H9 (cell line): ENCODE measurements at regions not wholly inside any gene's neighbourhood (a gene's known extent, or its start where the extent isn't known, plus 50 kb on each side); places are given as distances from the start of the nearest gene placed in this dataset.

ENCODE experiments used
- DNase-seq: peaks from one replicate; pipeline ENCODE4 v3.0.0-alpha.2; 2017
- H2AFZ ChIP-seq: one replicate; pipeline ENCODE4 v1.6.1; 2013; ENCODE audit warnings: mild to moderate bottlenecking, low read length, control low read depth, moderate library complexity
- H2AK5ac ChIP-seq: 2 replicates; pipeline ENCODE4 v1.6.1; 2013; ENCODE audit warnings: low read length, control low read depth, mixed read lengths; ENCODE audit not compliant: insufficient read length
- H2BK120ac ChIP-seq: one replicate; pipeline ENCODE4 v1.6.1; 2013; ENCODE audit warnings: low read depth, mild to moderate bottlenecking, low read length, control low read depth, inconsistent platforms; ENCODE audit not compliant: poor library complexity, severe bottlenecking
- H2BK12ac ChIP-seq: 2 replicates; pipeline ENCODE4 v1.6.1; 2013; ENCODE audit warnings: low read length, control low read depth, mixed read lengths, low read depth; ENCODE audit not compliant: insufficient read length
- H2BK15ac ChIP-seq: 2 replicates; pipeline ENCODE4 v1.6.1; 2013; ENCODE audit warnings: low read depth, low read length, control low read depth
- H2BK20ac ChIP-seq: one replicate; pipeline ENCODE4 v1.6.1; 2013; ENCODE audit warnings: low read depth, mild to moderate bottlenecking, low read length, control low read depth, inconsistent platforms; ENCODE audit not compliant: poor library complexity, severe bottlenecking
- H2BK5ac ChIP-seq: 2 replicates; pipeline ENCODE4 v1.6.1; 2013; ENCODE audit warnings: low read length, control low read depth, mixed read lengths; ENCODE audit not compliant: insufficient read length
- H3K14ac ChIP-seq: 2 replicates; pipeline ENCODE4 v1.6.1; 2013; ENCODE audit warnings: low read length, control low read depth; ENCODE audit not compliant: insufficient read depth
- H3K18ac ChIP-seq: 2 replicates; pipeline ENCODE4 v1.6.1; 2013; ENCODE audit warnings: low read depth, mild to moderate bottlenecking, mixed read lengths, low read length, control low read depth; ENCODE audit not compliant: insufficient read length
- H3K23ac ChIP-seq: 2 replicates; pipeline ENCODE4 v1.6.1; 2013; ENCODE audit warnings: low read length, control low read depth, mixed read lengths, low read depth; ENCODE audit not compliant: insufficient read length
- H3K23me2 ChIP-seq: 2 replicates; pipeline ENCODE4 v1.6.1; 2013; ENCODE audit warnings: low read depth, mild to moderate bottlenecking, mixed read lengths, low read length, control low read depth; ENCODE audit not compliant: insufficient read length, poor library complexity, severe bottlenecking
- H3K27ac ChIP-seq: 2 replicates; pipeline ENCODE4 v1.5.1; 2013; ENCODE audit warnings: low read length, control low read depth, mixed read lengths, low read depth; ENCODE audit not compliant: insufficient read length
- H3K27me3 ChIP-seq: 2 replicates; pipeline ENCODE4 v1.6.1; 2013; ENCODE audit warnings: low read length, control low read depth, inconsistent platforms; ENCODE audit not compliant: insufficient read depth
- H3K4ac ChIP-seq: 2 replicates; pipeline ENCODE4 v1.6.1; 2013; ENCODE audit warnings: low read depth, mild to moderate bottlenecking, control low read depth, inconsistent platforms, low read length, moderate library complexity
- H3K4me1 ChIP-seq: 2 replicates; pipeline ENCODE4 v1.6.1; 2013; ENCODE audit warnings: low read length, control low read depth, inconsistent platforms; ENCODE audit not compliant: insufficient read depth
- H3K4me2 ChIP-seq: 2 replicates; pipeline ENCODE4 v1.6.1; 2013; ENCODE audit warnings: low read length, control low read depth, mixed read lengths; ENCODE audit not compliant: insufficient read length, insufficient read depth
- H3K56ac ChIP-seq: 2 replicates; pipeline ENCODE4 v1.6.1; 2013; ENCODE audit warnings: low read depth, mild to moderate bottlenecking, mixed read lengths, low read length, control low read depth; ENCODE audit not compliant: insufficient read length
- H3K79me1 ChIP-seq: 2 replicates; pipeline ENCODE4 v1.6.1; 2013; ENCODE audit warnings: low read depth, mild to moderate bottlenecking, moderate library complexity, low read length, control low read depth, inconsistent platforms; ENCODE audit not compliant: insufficient read depth, poor library complexity, severe bottlenecking
- H3K79me2 ChIP-seq: 2 replicates; pipeline ENCODE4 v1.6.1; 2013; ENCODE audit warnings: low read length, control low read depth, inconsistent platforms; ENCODE audit not compliant: insufficient read depth
- H3K9ac ChIP-seq: 2 replicates; pipeline ENCODE4 v1.6.1; 2013; ENCODE audit warnings: low read length, control low read depth, mixed read lengths; ENCODE audit not compliant: insufficient read length; ENCODE audit errors: extremely low read depth
- H3K9me3 ChIP-seq: one replicate; pipeline ENCODE4 v1.6.1; 2013; ENCODE audit warnings: low read depth, low read length, inconsistent platforms; ENCODE audit not compliant: control insufficient read depth
- H3T11ph ChIP-seq: one replicate; pipeline ENCODE4 v1.6.1; 2013; ENCODE audit warnings: mild to moderate bottlenecking, low read length, control low read depth, inconsistent platforms
- H4K20me1 ChIP-seq: one replicate; pipeline ENCODE4 v1.6.1; 2013; ENCODE audit not compliant: control insufficient read depth, insufficient read length, insufficient read depth
- H4K5ac ChIP-seq: 2 replicates; pipeline ENCODE4 v1.6.1; 2013; ENCODE audit warnings: low read depth, mild to moderate bottlenecking, mixed read lengths, low read length, control low read depth; ENCODE audit not compliant: insufficient read length
- H4K8ac ChIP-seq: replicated peaks from 2 replicates; pipeline ENCODE4 v1.6.1; 2013; ENCODE audit warnings: low read length, control low read depth, mixed read lengths, low read depth; ENCODE audit not compliant: insufficient read length
- H4K91ac ChIP-seq: 2 replicates; pipeline ENCODE4 v1.6.1; 2013; ENCODE audit warnings: low read depth, mild to moderate bottlenecking, moderate library complexity, mixed read lengths, low read length, control low read depth; ENCODE audit not compliant: insufficient read length
- H3K27ac Mint-ChIP-seq, 3 experiments: 2 replicates in 2 of 3; 3 replicates in 1 of 3; pipeline ENCODE4 v1.8.0; 2020 to 2021; ENCODE audit warnings: mixed read lengths in 3 of 3, mild to moderate bottlenecking in 1 of 3, moderate library complexity in 1 of 3
- H3K27me3 Mint-ChIP-seq: 2 replicates; pipeline ENCODE4 v1.8.0; 2021; ENCODE audit warnings: low read depth, mild to moderate bottlenecking, moderate library complexity, mixed read lengths
- H3K36me3 Mint-ChIP-seq, 3 experiments: 2 replicates in 2 of 3; 3 replicates in 1 of 3; pipeline ENCODE4 v1.8.0; 2020 to 2021; ENCODE audit warnings: low read depth in 3 of 3, mixed read lengths in 3 of 3; ENCODE audit not compliant: insufficient read depth in 1 of 3
- H3K4me1 Mint-ChIP-seq, 2 experiments: 2 replicates each; pipeline ENCODE4 v1.8.0; 2020; ENCODE audit warnings: mixed read lengths in 2 of 2
- H3K4me3 Mint-ChIP-seq, 2 experiments: 2 replicates in 1 of 2; 3 replicates in 1 of 2; pipeline ENCODE4 v1.8.0; 2020 to 2021; ENCODE audit warnings: mild to moderate bottlenecking in 2 of 2, mixed read lengths in 2 of 2, moderate library complexity in 1 of 2
- H3K9me3 Mint-ChIP-seq, 2 experiments: 2 replicates in 1 of 2; 3 replicates in 1 of 2; pipeline ENCODE4 v1.8.0; 2020; ENCODE audit warnings: mild to moderate bottlenecking in 2 of 2, mixed read lengths in 2 of 2, moderate library complexity in 1 of 2
- WGBS: extraction: QIAGEN DNeasy Blood & Tissue Kit; methylation state at CpG from one replicate; pipeline ENCODE4 v1.1.7; 2013; ENCODE audit warnings: missing lambda C conversion rate, low lambda C conversion rate, mixed read lengths; ENCODE audit not compliant: insufficient read length; ENCODE audit errors: extremely low coverage; 5-methylcytosine and 5-hydroxymethylcytosine counted together
- TF ChIP-seq, protein P1 (sequence below): fragments of 200-600 bp; sonication (generic); conservative IDR thresholded peaks from 3 replicates; pipeline ENCODE4 v1.8.0; 2021; ENCODE audit warnings: antibody characterized with exemption, mild to moderate bottlenecking

DNA sequence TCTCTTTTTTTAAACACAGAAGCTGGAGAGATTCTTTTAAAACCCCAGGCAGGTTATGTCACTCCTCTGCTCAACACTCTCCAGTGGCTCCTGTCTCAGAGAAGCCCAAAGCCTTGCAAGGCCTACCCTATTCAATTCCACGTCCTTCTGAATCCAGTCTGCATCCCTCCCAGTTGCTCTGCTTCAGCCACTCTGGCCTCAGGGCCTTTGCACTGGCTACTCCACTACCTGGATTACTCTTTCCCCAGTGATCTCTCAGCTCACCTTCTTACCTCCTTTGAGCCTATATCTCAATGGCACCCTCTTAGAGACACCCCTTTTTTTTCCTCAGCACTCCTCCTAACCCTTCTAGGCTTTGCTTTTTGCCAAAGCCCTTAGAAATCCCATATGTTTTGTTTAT lies 185.8 kb downstream of the CLIC5 start:
- no peak overlapping the region for H2AFZ ChIP-seq
- H3T11ph ChIP-seq, result no peak overlapping the region
- H3K4ac ChIP-seq, result no peak overlapping the region
- H3K36me3 Mint-ChIP-seq, result no peaks in the 10 kb centered on the region
- H4K91ac ChIP-seq, result no peak overlapping the region
- H3K23ac ChIP-seq, result no peak overlapping the region
- H4K20me1 ChIP-seq, result no peaks in the 10 kb centered on the region
- H3K27me3 ChIP-seq, result no peaks in the 10 kb centered on the region
- no peak overlapping the region for H2BK12ac ChIP-seq
- H4K8ac ChIP-seq, result no peak overlapping the region
- no peak overlapping the region for H2BK120ac ChIP-seq
- no peak overlapping the region for H3K9ac ChIP-seq
- H2BK20ac ChIP-seq, result no peak overlapping the region
- WGBS, result no CpG with 5 or more reads among the region's 1 CpG
- no peaks in the 10 kb centered on the region; the same call in 1 of the 2 replicates for H3K27me3 Mint-ChIP-seq
- H3K9me3 ChIP-seq, result no peaks in the 10 kb centered on the region
- no peak overlapping the region for H4K5ac ChIP-seq
- no peaks in the 10 kb centered on the region for H3K4me1 ChIP-seq
- no peaks in the 10 kb centered on the region for H3K4me1 Mint-ChIP-seq
- H3K27ac Mint-ChIP-seq, result no peak overlapping the region
- H3K9me3 Mint-ChIP-seq, result peaks cover 0 to 6% of the 10 kb centered on the region in 2 experiments; a peak in 3 of 5 replicates
- no peak overlapping the region for H3K4me2 ChIP-seq
- H2AK5ac ChIP-seq, result no peak overlapping the region
- H3K27ac ChIP-seq, result no peak overlapping the region
- no peaks in the 10 kb centered on the region for H3K23me2 ChIP-seq
- H3K56ac ChIP-seq, result no peak overlapping the region
- no peak for DNase-seq
- H3K18ac ChIP-seq, result no peak overlapping the region
- H2BK5ac ChIP-seq, result no peak overlapping the region
- no peaks in the 10 kb centered on the region for H3K79me2 ChIP-seq
- no peak overlapping the region for H3K4me3 Mint-ChIP-seq
- no peak overlapping the region for H3K14ac ChIP-seq
- H2BK15ac ChIP-seq, result no peak overlapping the region
- TF ChIP-seq, protein P1, sequence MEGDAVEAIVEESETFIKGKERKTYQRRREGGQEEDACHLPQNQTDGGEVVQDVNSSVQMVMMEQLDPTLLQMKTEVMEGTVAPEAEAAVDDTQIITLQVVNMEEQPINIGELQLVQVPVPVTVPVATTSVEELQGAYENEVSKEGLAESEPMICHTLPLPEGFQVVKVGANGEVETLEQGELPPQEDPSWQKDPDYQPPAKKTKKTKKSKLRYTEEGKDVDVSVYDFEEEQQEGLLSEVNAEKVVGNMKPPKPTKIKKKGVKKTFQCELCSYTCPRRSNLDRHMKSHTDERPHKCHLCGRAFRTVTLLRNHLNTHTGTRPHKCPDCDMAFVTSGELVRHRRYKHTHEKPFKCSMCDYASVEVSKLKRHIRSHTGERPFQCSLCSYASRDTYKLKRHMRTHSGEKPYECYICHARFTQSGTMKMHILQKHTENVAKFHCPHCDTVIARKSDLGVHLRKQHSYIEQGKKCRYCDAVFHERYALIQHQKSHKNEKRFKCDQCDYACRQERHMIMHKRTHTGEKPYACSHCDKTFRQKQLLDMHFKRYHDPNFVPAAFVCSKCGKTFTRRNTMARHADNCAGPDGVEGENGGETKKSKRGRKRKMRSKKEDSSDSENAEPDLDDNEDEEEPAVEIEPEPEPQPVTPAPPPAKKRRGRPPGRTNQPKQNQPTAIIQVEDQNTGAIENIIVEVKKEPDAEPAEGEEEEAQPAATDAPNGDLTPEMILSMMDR, result no peak
- no peaks in the 10 kb centered on the region for H3K79me1 ChIP-seq
